ENCODE measurements at regions not wholly inside any gene's neighbourhood (a gene's known extent, or its start where the extent isn't known, plus 50 kb on each side); places are given as distances from the start of the nearest gene placed in this dataset.
"Not testable (repeated sequence)": the region's sequence is repeated elsewhere in the genome, so short reads cannot be mapped to it uniquely, and the experiment has no call there.

GRCh38 chr13:59391696-59392095 lies 772.0 kb downstream of the DIAPH3 start:
- DNase-seq: peak; percentile 74

- no peak for DNase-seq
These were observed 771.4 kb downstream of the DIAPH3 start for GRCh38 chr13:59392328-59392727.

- no peak for DNase-seq
These were observed 769.2 kb downstream of the DIAPH3 start for GRCh38 chr13:59394496-59394895.

DNA sequence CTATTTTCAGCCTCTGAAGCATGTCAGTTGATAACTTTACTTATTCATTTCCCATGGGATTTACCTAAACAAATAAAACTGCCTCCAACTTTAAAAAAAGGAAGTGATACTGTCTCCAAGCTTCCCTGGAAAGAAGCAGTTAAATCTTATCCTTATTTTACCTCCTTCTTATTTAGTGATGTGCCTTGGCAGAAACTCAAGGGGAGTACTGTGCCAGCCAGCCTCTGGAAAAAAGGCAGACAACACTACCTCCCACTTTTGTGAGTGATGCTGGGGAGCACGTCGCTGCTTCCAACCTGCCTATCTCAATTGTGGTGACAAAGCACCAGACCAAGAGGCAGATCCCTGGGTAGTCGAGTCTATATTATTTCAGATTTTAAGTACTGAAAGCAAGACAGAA lies 765.6 kb downstream of the DIAPH3 start:
- peak; percentile 11 for DNase-seq

DNA sequence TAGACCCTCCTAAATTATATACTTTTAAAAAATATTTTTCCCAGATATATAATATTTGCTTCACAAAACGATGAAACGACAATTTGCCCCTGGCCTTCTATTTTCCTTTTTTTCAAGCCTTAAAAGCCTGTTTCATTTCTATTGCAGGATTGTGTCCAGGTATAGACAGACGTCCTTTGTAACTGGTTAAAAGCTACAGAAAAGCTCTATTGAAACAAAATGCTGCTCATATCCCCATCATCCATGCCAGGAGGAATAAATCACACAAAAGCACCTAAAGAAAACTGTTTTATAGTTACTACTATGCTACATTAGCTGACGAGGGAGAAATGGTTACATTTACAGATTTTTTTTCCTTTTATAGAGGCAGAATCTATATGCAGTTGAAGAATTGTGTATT lies 765.1 kb downstream of the DIAPH3 start:
- DNase-seq: no peak

DNA sequence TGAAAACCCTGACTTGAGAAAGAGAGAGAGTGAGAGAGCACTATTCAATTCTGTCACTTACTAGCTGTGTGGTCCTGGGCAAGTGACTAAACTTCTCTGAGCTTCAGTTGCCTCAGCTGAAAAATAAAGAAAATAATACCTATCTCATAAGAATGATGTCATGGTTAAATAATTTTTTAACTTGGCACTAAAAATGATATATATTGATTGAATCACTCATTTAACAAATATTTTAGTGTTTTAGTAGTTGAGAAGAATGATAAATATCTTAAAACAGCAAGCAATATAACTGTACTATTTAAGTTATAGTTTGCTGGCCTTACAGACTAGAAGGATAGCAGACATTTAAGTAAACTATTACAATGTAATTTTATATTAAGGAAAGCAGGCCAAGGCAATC lies 764.2 kb downstream of the DIAPH3 start:
- DNase-seq: no peak

- no peak for DNase-seq
These were observed 759.4 kb downstream of the DIAPH3 start for GRCh38 chr13:59404331-59404730.

- DNase-seq: not testable (repeated sequence)
These were observed 756.5 kb downstream of the DIAPH3 start for GRCh38 chr13:59407251-59407650.

DNA sequence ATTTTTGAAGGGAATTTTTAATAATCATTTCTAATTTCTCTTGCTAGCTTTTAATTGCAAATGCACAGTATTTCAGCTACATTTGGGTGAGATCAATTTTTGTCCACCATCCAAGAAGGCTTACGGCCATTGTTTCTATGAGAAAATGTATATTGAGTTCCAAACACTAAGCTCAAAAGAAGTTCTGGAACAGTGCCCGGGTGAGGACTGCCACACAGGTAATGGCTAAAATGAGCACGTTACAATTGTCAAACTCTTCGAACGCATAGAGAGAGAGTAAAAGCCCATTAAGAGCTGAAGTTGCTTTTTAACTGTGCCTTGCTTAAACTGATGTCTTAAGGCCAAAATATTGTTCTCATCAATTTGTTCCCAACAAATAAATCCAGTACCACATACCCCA lies 755.0 kb downstream of the DIAPH3 start:
- no peak for DNase-seq

GRCh38 chr13:59409211-59409610 lies 754.5 kb downstream of the DIAPH3 start:
- DNase-seq: peak; percentile 54

DNA sequence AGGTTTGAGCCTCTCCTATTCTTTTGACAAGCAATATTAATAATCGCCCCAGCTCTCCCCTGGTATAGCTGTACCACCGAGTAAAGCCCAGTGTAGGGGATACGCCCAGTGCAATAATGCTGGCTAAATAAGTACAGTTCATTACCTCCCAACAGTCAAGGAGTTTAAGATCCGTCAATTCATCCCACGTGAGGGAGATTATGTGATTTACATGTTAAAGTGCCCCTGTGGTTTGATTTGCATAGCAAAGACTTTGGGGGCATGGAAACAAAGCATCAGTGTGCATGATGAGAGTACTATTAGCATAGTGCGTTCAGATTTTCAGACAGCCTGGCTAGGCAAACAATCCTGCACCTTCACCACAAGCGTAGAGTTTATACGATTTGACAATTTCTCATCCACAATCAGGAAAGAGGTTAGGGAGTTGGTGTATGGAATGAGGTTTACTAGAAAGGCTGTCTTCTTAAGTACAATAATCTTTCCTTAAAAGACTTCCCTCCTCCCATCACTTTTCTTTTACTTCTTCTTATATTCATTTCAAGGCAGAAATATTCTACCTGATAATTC lies 754.0 kb downstream of the DIAPH3 start:
- no peak for DNase-seq

DNA sequence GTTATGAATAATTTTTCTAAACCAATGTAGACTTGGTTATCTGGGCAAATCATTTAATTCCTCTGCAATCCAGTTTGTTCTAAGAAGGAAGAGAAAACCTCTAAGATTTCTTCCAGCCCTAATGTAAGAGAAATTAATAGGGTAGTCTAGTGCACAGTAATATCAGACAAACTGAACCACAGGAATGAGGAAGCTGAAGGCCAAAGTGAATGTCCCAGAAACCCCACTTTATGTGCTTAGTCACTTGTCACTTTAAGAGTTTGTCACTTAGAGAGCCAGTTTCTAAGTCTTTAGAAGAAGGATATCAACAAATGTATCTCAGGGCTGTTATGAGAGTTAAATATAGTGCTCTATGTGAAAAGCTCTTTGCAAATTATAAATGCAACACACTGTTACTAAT lies 750.6 kb downstream of the DIAPH3 start:
- DNase-seq: no peak

DNA sequence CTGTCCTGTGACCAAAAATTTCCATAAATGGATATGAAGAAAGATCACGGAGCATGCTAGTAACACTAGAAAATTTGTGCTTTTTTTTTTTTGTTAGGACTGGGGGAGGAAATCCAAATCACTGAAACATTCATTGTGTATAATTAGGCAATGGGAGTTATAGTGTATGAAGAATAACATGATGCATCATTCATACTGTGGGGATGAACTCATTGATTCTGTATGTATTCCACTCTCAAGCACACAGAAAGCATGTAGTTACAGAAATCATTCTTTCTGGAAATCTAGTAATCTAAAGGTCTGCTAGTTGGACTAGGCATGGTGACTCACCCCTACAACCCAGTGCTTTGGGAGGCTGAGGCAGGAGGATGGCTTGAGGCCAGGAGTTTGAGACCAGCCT lies 749.7 kb downstream of the DIAPH3 start:
- peak; percentile 24 for DNase-seq

- DNase-seq: no peak
These were observed 748.2 kb downstream of the DIAPH3 start for GRCh38 chr13:59415498-59415897.

DNA sequence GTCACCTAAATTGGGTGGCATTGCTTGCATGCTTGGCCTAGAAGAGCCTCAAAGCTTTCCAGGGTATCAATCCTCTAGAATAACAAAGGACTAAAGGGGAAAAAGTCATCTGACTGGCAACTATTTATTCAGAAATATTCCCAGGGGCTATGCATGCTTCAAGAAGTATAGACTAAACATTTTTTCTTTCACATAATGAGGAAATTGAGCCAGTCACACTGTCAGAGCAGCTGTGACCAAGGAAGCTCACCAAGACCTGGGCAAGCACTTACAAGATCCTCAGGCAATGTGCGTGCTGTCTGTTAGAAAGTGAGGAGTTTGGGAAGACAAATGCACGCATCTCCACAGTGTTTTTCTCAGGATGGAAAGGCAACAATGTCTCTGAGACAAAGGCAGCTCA lies 747.2 kb downstream of the DIAPH3 start:
- no peak for DNase-seq

- DNase-seq: no peak
These were observed 741.1 kb downstream of the DIAPH3 start for GRCh38 chr13:59422646-59423045.

DNA sequence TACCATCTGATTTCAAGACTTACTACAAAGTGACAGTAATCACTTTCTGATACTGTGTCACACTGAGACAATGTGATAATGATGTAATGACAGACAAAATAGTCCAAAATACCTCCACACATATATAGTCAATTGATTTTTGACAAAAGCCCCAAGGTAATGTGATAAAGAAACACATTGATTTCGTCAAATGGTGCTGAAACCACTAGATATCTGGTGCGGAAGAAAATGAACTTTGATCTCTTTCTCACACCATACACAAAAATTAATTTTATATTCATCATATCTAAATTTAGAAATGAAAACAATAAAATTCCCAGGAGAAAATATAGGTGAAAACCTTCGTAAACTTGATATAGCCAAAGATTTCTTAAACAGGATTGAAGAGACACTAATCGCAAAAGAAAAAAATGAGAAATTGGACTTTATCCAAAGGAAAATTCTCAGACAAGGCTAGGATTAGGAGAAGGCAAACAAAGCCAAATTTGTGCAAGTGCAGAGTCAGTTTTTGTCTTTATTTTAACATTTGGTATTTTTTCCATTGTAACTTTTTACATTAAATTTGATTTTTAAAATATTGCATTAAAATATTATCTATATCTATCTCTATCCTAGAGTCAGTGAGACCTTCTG lies 739.9 kb downstream of the DIAPH3 start:
- DNase-seq: no peak

- peak; percentile 71 for DNase-seq
These were observed 739.1 kb downstream of the DIAPH3 start for GRCh38 chr13:59424661-59425060.

DNA sequence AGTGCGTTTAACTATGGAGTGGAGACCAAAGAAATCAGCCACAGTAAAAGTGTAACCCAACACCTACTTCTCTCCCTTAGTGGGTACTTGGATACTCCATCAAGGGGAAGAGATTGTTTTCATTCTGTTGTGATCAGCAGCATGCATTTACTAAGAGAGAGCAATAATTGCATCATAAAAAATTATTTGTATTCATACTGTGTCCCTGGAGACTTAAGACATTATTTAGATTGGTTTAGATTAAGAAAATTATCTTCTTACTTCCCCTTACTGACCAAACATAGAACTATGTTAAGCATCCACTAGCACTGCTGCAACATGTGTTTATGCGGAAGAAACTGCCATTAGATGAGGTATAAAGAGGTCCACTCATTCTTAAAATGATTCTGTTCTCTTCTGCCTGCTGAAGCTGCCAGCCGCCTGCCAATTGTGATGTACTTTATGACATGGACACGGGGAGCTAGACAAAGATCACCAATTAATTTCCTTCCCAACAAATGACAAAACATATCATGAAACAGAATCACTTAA lies 738.5 kb downstream of the DIAPH3 start:
- peak; percentile 76 for DNase-seq

- no peak for DNase-seq
These were observed 728.7 kb downstream of the DIAPH3 start for GRCh38 chr13:59435024-59435423.

- no peak for DNase-seq
These were observed 726.0 kb downstream of the DIAPH3 start for GRCh38 chr13:59437544-59438301.

GRCh38 chr13:59439776-59440428 lies 723.8 kb downstream of the DIAPH3 start:
- no peak for DNase-seq

DNA sequence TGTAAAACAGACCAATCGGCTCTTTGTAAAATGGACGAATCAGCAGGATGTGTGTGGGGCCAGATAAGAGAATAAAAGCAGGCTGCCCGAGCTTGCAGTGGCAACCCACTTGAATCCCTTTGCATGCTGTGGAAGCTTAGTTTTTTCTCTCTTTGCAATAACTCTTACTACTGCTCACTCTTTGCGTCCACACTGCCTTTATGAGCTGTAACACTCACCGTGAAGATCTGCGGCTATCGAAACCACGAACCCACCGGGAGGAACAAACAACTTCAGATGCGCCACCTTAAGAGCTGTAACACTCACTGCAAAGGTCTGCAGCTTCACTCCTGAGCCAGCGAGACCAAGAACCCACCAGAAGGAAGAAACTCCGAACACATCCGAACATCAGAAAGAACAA lies 722.7 kb downstream of the DIAPH3 start:
- DNase-seq: not testable (repeated sequence)

Measured in fibroblast of upper back skin (primary cell).